Keratinocyte (primary cell): ENCODE measurements at regions not wholly inside any gene's neighbourhood (a gene's known extent, or its start where the extent isn't known, plus 50 kb on each side); places are given as distances from the start of the nearest gene placed in this dataset.

Experiments
- CTCF ChIP-seq, 3 experiments: IDR thresholded peaks in 1 of 3; conservative IDR thresholded peaks in 1 of 3; optimal IDR thresholded peaks in 1 of 3; 2 replicates in 2 of 3; 3 replicates in 1 of 3; pipeline versions ENCODE3 to v1.5.1; 2011; ENCODE audit warnings: low read length in 3 of 3, mild to moderate bottlenecking in 3 of 3, moderate library complexity in 2 of 3, control low read depth in 1 of 3, inconsistent platforms in 1 of 3; ENCODE audit not compliant: insufficient read depth in 2 of 3; ENCODE audit errors: extremely low read depth in 1 of 3
- EZH2 ChIP-seq: IDR thresholded peaks from one replicate; pipeline ENCODE4 v1.6.1; 2012; ENCODE audit warnings: inconsistent platforms, mild to moderate bottlenecking, low read length, moderate library complexity

- no peak for TF ChIP-seq CTCF (optimal IDR thresholded peaks at IDR 0.05 in 1 of 3, IDR thresholded peaks at IDR 0.05 in 1 of 3, conservative IDR thresholded peaks at IDR 0.05 in 1 of 3; ENCODE audit: extremely low read depth in 1 of 3, insufficient read depth in 2 of 3, low read length in 3 of 3)
- TF ChIP-seq EZH2: no peak
Observed at GRCh38 chr3:117756563-117756962, 1047.0 kb downstream of the TUSC7 start.
